DMS153 (cell line): ENCODE measurements at regions not wholly inside any gene's neighbourhood (a gene's known extent, or its start where the extent isn't known, plus 50 kb on each side); places are given as distances from the start of the nearest gene placed in this dataset.
"Not testable (repeated sequence)": the region's sequence is repeated elsewhere in the genome, so short reads cannot be mapped to it uniquely, and the experiment has no call there.

Source experiments
- DNase-seq: peaks from one replicate; lab custom pipeline; 2025; lab: John Stamatoyannopoulos, UW

- no peak for DNase-seq
Measured at GRCh38 chr6:97456070-97456469, 173.1 kb upstream of the MMS22L start.

- no peak for DNase-seq
Measured at GRCh38 chr6:97459535-97459934, 176.5 kb upstream of the MMS22L start.

DNA sequence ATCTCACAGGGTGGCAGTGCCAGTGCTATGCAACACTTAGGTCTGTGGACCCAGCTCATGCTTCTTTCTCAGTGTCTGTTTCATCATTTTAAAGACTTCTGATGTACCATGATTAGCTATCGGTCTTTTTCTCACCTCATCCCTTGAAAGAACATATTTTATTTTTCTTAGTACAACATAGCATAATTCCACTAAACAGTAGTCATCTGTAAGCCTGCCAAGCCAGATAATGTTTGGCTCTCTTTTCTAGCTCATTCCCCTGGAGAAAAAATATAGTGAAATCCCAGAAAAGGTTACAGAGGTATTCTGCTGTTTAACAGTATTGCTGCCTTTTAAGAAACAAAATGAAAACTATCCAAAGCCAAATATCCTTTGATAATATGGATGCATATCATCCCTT, 177.0 kb upstream of the MMS22L start:
- no peak for DNase-seq

- DNase-seq = no peak
Measured at GRCh38 chr6:97460394-97461080, 177.5 kb upstream of the MMS22L start.

- DNase-seq = no peak
Measured at GRCh38 chr6:97461218-97461617, 178.2 kb upstream of the MMS22L start.

DNA sequence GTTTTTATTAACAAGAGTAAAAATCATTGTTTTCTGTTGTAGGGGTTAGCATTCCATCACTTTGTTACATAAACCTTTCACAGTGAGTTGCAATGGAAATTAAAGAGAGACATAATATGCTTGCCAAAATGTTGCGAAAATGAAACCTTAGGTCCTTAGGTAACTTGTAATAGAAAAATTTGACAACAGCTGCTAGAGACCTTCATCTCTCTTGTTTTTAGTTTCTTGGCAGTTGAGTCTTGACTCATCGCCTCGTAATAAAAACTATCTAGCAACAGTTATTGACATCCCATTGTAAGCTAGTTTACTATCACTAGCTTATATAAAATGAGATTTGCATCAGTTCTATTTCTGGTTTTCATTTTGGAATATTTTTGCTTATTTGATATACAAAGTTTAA, 179.0 kb upstream of the MMS22L start:
- no peak for DNase-seq

DNA sequence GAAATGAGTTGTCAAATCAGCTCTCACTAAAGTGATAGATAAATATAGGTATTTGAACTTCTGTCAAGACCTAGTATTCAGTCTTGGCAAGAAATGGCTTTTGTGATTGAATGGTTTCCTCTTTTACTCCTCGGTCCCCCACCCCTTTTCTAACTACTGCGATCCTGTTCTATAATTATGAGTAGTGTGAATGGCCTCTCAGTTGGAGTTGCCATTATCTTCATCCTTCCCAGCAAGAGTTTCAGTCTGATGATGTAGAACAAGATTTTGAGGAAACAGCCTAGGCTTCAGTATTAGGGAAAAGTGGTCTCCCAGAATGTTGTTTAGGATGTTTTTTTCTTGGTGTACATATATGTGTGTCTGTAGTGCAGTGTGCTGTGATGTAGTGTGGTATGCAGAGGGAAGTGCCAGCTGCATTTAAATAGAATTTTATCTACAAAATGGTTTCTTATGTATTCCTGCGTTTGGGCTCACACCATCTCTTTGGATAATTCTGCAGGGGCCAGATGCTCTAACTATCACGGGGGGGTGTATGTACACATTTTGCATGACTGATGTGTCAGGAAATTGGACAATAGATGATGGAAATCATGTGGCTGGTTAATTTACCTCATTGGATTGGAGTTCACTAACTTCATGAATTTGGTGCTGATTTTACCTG, 180.1 kb upstream of the MMS22L start:
- DNase-seq = no peak

DNA sequence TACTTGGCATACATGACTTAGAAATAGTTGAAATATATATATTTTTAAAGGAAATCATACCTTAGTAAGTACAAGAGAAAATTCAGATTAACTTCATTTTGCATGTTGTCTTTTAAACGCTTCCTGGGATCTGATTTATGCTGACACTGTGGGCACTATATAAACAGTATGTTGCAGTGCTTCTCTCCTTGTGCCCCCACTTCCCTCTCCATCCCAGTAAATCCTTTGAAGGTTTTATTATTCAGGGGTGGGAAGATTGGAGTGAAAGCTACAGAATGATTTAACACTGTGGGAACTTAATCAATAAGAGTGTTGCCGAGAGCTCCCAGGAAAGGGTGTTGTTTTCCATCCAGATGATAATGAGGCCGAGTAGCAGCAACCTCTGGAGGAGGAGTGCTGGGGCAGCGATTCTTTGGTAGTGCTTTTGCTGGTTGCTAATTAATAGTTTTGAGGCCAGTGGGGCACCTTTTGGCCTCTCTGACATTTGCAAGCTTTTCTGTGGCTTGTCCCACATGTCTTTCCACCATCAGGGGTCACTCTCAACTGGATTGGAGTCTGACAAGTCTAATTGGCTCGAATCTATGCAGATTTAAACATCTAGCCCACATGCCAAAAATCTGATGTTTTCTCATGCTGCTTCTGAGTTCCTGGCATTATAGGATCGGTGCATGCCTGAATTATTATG, 183.0 kb upstream of the MMS22L start:
- no peak for DNase-seq

- DNase-seq = no peak
Measured at GRCh38 chr6:97468981-97469380, 186.0 kb upstream of the MMS22L start.

DNA sequence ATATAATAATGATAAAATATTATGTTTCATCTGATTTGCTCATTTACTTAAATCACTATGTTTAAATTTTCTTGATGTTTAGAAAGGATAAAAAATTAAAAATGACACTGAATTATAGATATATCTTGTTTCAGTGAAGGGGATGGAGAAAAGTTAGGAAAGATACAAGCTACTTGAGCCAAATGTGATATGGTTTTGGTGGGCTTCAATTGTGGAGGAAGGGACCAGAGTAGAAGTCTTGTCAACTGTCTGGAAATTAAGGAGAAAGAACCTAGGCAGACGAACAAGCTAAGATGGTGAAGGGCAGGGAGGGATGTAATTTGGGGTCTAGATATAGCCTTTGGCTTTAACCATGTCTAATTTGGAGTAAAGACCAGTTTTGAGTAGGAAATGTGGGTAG, 186.4 kb upstream of the MMS22L start:
- no peak for DNase-seq

GRCh38 chr6:97470322-97470721, 187.3 kb upstream of the MMS22L start:
- no peak for DNase-seq

DNA sequence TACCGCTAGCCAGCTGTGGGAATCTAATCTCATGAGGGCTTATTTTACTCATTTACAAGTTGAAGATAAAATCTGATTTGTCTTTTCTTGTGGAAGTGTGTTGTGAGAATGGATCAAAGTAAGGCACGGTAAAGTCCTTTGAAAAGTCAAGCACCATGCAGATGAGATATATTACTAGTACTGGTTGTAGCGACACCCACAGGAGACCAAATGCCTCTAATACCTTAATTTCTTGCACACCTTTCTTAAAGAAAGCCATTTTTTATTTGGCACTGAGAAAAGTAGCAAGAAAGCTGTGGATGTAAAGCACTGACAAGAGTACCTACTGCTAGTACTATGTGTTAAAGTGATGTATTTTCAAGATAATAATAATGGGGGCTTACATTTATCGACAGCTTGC, 191.0 kb upstream of the MMS22L start:
- no peak for DNase-seq

DNA sequence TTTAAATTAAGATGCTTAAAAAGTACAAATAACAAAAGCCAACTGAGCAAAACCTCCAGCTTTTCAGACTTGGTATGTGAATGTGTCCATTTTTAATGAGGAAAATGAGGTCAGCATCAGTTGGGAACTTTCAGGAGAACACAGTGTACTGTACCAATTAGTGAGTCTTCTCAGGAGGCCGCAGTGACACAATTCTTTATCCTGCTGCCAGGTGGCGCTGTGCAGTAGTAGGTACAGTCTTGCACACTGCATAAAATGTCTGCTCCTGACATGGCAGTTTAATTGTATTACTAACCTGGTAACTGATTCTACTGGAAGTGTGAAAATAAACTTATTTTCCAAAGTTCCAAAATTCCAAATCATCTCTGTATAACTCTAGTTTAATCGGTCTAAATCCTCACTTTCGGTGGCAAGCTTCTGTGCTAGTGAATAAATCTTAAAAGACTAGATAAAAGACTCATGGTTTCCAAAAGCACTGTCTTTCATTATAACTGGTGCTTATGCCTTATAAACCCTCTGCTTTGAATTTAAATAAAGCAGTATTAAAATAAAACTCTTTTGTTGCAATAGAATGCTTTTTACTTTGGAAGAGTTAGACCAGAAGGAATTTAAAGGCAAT, 214.8 kb upstream of the MMS22L start:
- peak; percentile 44 for DNase-seq

DNA sequence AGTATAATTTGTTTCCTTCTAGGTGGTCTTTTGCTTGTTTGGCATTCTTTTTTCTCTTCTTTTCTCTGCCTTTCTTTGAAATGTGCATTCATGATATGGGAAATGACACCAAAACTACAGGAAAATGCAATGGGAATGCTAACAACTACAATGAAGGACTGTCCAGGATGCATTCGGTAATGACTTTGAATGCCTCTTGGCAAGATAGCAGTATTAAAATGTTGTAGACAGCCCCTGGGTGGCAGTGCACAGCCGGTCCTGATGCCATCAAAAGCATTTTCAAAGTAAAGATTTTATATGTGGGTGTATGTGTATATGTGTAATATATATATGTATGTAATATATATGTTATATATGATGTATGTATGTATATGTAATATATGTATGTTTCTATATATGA, 218.8 kb upstream of the MMS22L start:
- DNase-seq = no peak

GRCh38 chr6:97508646-97509045, 225.6 kb upstream of the MMS22L start:
- no peak for DNase-seq

DNA sequence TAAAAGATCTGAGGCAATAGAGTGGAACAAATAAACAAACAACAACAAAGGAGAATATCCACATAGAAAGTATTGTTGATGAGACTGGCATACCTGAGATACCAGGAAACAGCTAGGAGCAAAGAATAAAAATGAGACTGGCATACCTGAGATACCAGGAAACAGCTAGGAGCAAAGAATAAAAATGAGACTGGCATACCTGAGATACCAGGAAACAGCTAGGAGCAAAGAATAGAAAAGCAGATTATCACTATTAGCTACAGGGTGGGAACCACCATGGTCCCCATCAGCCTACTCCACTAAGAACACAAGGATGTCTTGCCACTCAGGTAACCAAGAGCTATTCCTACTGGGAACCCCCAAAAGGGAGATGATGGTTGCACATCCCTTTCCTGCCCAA, 230.2 kb upstream of the MMS22L start:
- not testable (repeated sequence) for DNase-seq

- DNase-seq = peak; percentile 61
Measured at GRCh38 chr6:97524811-97525210, 241.8 kb upstream of the MMS22L start.

DNA sequence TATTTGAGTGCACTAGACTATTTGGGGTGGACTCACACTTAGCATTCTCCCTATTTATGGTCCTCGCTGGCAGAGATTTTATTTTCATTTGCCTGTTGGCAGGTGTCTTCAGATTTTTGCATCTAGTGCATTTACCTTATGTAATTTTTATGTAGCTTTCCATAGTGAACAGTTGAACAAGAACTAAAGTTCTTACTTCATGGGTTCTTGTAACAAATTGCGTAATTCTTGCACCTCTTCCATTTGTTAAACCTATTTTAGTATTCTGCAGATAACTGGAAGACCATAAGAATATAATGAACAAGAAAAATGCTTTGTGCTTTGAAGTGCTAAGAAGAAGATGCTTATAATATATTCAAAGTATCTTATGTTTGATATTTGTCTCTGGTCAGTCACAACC, 252.8 kb upstream of the MMS22L start:
- DNase-seq = no peak

- no peak for DNase-seq
Measured at GRCh38 chr6:97548354-97548753, 265.3 kb upstream of the MMS22L start.

- no peak for DNase-seq
Measured at GRCh38 chr6:97557355-97557754, 274.3 kb upstream of the MMS22L start.

GRCh38 chr6:97563529-97563928, 280.5 kb upstream of the MMS22L start:
- DNase-seq = peak; percentile 50

- no peak for DNase-seq
Measured at GRCh38 chr6:97572943-97573342, 289.9 kb upstream of the MMS22L start.

GRCh38 chr6:97586344-97586743, 303.3 kb upstream of the MMS22L start:
- DNase-seq = no peak
